DMS53 treated with DMSO at 0.1 percent for 48 hours (cell line): ENCODE measurements at regions not wholly inside any gene's neighbourhood (a gene's known extent, or its start where the extent isn't known, plus 50 kb on each side); places are given as distances from the start of the nearest gene placed in this dataset.

Source experiments
- DNase-seq: peaks from one replicate; lab custom pipeline; 2025; ENCODE audit not compliant: unreplicated experiment; lab: John Stamatoyannopoulos, UW

DNA sequence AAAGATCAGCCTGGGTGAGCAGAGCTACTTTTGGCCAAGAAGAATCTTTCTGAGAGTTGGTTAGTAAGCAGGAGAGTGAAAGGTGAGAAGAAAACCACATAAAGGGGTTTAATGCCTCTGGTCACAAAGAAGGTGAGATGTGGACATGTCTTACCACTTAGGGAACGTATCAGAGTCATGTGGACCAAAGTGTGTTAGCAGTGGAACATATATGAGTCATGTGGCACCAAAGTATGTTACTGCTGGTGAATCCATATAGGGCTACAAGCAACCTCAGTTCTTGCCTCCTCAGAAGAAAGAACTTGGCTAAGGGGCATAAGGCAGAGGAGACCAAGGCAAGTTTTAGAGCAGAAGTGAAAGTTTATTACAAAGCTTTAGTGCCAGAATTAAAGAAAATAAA, 411.6 kb upstream of the NEGR1 start:
- no peak for DNase-seq

GRCh38 chr1:72693376-72693775, 411.0 kb upstream of the NEGR1 start:
- no peak for DNase-seq

- no peak for DNase-seq
These were observed 408.5 kb upstream of the NEGR1 start for GRCh38 chr1:72690871-72691270.

GRCh38 chr1:72678683-72679082, 396.3 kb upstream of the NEGR1 start:
- DNase-seq: no peak

DNA sequence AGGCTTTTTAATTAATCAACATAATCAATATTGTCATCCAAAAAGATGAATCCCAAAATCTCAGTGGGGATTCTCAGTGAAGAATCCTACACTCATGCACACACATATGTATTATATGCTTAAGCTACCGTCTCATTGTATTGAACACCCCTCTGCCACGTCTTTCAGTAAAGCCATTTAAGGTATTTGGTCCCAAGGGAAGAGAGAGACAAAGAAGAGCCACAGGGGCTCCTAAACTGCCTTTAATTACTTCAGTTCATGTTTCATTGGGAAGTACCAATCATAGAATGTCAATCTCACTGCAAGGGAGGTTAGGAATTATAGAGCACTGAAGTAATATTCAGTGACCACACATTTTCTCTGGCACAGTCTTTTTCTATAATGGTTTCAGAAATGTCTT, 388.6 kb upstream of the NEGR1 start:
- DNase-seq: no peak

DNA sequence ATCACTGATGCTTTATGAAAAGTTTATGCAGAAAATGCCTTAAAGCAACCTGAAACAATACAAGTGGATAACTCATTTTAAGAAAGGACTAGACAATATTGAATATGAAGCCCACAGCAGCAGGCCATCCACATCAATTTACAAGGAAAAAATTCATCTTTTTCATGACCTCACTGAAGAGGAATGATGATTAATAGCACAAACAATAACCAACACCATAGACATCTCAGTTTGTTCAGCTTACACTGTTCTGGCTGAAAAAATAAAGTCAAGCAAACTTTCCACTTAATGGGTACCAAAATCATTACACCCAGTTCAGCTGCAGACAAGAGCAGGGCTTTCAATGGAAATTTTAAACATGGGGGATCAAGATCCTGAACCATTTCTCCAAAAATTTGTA, 380.6 kb upstream of the NEGR1 start:
- no peak for DNase-seq

- DNase-seq: no peak
These were observed 368.6 kb upstream of the NEGR1 start for GRCh38 chr1:72650843-72651435.

GRCh38 chr1:72649991-72650390, 367.7 kb upstream of the NEGR1 start:
- DNase-seq: no peak

- no peak for DNase-seq
These were observed 367.0 kb upstream of the NEGR1 start for GRCh38 chr1:72649211-72649888.

GRCh38 chr1:72648465-72648864, 366.1 kb upstream of the NEGR1 start:
- no peak for DNase-seq

- no peak for DNase-seq
These were observed 360.8 kb upstream of the NEGR1 start for GRCh38 chr1:72643142-72643541.

- DNase-seq: no peak
These were observed 355.3 kb upstream of the NEGR1 start for GRCh38 chr1:72637593-72637992.

DNA sequence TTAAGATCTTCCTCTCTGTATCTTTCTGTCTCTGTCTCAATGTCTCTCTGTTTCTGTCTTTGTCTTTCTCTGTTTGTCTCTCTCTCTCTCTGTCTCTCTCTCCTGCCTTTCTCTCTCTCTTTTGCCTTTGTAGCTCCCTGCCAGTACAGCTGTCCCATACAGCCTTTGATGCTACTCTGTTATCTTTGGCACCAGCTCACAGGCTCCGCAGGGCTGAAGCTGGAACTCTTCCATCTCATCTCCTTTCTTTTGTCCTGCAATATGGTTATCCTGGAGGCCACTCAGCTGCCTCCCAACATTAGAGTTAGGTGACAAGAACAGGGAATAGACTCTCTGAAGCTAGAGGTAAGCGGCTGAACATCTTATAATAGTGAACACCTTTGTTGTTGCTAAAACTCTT, 354.3 kb upstream of the NEGR1 start:
- DNase-seq: no peak

DNA sequence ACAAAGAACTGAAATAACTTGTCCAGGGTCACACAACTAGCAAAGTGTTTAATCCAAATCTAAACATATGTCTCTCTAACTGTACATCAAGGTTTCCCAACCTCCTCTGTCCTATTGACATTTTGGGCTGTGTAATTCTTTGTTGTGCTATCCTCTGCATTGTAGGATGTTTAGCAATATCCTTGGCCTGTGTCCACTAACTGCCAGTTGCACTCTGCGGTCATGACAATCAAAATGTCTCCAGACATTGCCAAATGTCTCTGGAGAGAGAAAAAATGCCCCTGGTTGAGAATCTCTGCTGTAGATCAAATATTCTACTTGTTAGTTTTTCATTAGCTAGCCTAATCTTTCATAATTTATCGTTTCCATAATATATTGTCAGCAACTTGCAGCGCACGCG, 353.4 kb upstream of the NEGR1 start:
- no peak for DNase-seq

- no peak for DNase-seq
These were observed 352.6 kb upstream of the NEGR1 start for GRCh38 chr1:72634946-72635345.

DNA sequence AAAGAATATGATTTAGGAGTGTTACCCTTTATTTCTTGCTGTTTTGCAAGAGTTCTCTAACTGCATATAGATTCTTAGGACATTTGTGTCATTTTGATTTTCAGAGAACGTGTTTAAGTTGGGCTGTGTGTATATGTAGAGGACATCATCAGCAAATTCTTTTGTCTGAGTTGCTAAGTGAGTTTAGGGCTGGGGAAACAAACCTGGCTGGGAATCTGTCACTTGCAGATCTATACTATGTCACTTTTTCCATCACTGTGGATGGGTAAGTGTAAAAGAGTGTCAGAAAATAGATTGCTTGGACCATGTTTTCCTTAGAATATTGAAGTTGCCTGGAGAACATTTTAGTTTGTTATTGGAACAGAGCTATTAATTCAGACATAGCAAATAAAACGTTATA, 349.1 kb upstream of the NEGR1 start:
- no peak for DNase-seq

DNA sequence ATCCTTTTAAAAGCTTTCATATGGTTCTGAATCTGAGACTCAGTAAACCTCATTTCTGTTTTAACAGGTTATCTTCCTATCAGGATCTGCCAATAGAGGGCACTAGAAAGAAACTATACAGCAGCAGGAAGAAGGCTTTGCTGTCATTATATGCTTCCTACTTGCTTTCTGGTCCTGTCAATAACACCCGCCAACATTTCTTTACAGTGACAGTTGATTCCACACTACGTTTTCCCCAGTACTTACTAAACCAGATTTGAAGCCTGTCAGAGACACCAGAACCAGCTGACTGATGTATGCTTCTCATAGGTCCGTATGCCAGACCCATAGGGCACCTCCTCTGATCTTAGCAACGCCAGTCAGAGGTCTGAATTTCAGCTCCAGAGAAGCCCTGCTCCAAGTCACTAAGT, 341.0 kb upstream of the NEGR1 start:
- peak; percentile 62 for DNase-seq

DNA sequence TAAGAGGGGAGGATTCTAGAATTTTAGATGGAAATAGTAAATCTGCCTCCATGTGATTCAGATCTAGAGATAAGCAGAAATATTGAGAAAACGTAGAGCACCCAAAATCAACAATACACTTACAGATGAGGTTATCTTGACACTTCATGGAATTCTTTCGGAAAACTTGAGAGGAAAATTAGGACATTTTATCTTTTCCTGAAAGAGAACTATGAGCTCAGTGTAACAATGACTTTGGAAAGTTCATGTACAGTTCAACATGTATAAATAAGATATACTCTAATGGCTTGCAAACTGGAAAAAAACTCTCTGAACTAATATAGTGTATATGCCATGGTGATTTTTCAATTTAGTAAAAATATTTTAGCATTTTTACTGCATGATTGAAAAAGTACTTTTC, 338.1 kb upstream of the NEGR1 start:
- no peak for DNase-seq

GRCh38 chr1:72606216-72606810, 324.0 kb upstream of the NEGR1 start:
- no peak for DNase-seq

DNA sequence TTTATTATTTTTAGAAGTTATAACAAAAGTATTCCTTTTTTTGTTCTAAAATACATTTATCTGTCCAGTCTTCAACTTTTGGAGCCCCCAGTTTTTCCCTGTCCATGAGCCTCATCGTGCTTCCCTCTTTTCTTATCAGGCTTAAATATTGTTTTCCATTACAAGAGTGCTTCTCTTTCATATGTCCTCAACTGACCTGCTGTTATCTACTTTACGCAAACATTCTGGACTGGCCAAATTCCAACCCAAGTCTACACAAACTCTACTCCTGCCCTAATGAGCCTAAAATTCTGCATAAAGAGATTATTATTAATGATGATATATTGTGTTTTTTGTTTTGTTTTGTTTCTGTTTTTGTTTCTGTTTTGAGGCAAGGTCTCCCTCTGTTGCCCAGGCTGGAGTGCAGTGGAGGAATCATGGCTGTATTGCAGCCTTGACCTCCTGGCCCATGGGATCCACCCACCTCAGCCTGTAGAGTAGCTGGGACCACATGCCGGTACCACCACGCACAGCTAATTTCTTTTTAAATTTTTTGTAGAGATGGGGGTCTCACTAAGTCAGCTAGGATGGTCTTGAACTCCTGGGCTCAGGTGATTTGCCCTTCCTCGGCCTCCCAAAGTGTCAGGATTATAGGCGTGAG, 318.8 kb upstream of the NEGR1 start:
- DNase-seq: no peak

GRCh38 chr1:72586023-72586685, 303.8 kb upstream of the NEGR1 start:
- DNase-seq: no peak

DNA sequence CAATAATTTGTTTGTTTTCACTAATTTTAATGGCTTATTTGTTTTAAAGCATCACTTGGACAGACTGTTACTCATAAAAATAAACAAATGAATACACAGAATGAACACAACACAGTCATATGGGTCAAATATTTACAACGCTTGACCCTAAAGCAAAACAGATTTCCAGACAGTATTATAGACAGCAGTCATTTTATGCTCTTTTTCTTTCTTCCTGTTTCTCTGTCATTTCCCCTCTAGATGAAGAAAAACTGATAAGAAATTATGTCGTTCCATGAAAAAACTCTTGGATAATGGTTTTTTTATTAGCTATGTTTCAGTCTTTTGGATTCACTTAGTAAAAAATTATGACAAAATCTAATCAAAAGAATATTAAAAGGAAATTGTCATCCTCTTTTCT, 297.3 kb upstream of the NEGR1 start:
- no peak for DNase-seq
